H1 (cell line): ENCODE measurements at regions not wholly inside any gene's neighbourhood (a gene's known extent, or its start where the extent isn't known, plus 50 kb on each side); places are given as distances from the start of the nearest gene placed in this dataset.

ENCODE experiments used
- CTCF ChIA-PET: fragments of 300-600 bp; sonication (Branson Sonifier 250); formaldehyde crosslinking; loops from one replicate; lab custom pipeline; 2021; ENCODE audit not compliant: partially characterized antibody; lab: Charles Lee
- POLR2A ChIA-PET: fragments of 300-600 bp; sonication (Branson Sonifier 250); formaldehyde crosslinking; loops from one replicate; lab custom pipeline; 2021; ENCODE audit warnings: inconsistent platforms; ENCODE audit not compliant: partially characterized antibody; lab: Charles Lee
- DNase-seq, 2 experiments: peaks; one replicate each; pipeline versions ENCODE4 v3.0.0 to v3.0.0-alpha.2; 2010 to 2022; ENCODE audit warnings: low spot score in 2 of 2, low read depth in 1 of 2, mixed read lengths in 1 of 2
- FAIRE-seq: peaks from 2 replicates; lab custom pipeline; 2011; peaks lifted over from hg19 to GRCh38; lab: Jason Lieb, UNC
- H2AFZ ChIP-seq: 2 replicates; pipeline ENCODE4 v1.8.1; 2012; ENCODE audit warnings: low read length, inconsistent platforms
- H2AK5ac ChIP-seq: 2 replicates; pipeline ENCODE4 v1.6.1; 2013; ENCODE audit warnings: low read depth, low read length
- H2BK120ac ChIP-seq: replicated peaks from 2 replicates; pipeline ENCODE3; 2013; ENCODE audit warnings: low read depth, low read length, inconsistent platforms
- H2BK12ac ChIP-seq: 2 replicates; pipeline ENCODE4 v1.6.1; 2013; ENCODE audit warnings: low read depth, low read length
- H2BK15ac ChIP-seq: 2 replicates; pipeline ENCODE4 v1.6.1; 2013; ENCODE audit warnings: low read length
- H2BK20ac ChIP-seq: 2 replicates; pipeline ENCODE4 v1.6.1; 2013; ENCODE audit warnings: low read length
- H2BK5ac ChIP-seq: 2 replicates; pipeline ENCODE4 v1.6.1; 2013; ENCODE audit warnings: low read depth, low read length
- H3K14ac ChIP-seq: 2 replicates; pipeline ENCODE4 v1.6.1; 2013; ENCODE audit warnings: inconsistent platforms; ENCODE audit not compliant: insufficient read length
- H3K18ac ChIP-seq: 2 replicates; pipeline ENCODE4 v1.6.1; 2013; ENCODE audit warnings: low read length; ENCODE audit errors: extremely low read depth
- H3K23ac ChIP-seq: 2 replicates; pipeline ENCODE4 v1.6.1; 2013; ENCODE audit warnings: inconsistent platforms; ENCODE audit not compliant: insufficient read length
- H3K23me2 ChIP-seq: 2 replicates; pipeline ENCODE4 v1.6.1; 2013; ENCODE audit warnings: low read depth, low read length
- H3K27ac ChIP-seq: 2 replicates; pipeline ENCODE4 v1.6.1; 2011; ENCODE audit warnings: low read depth, low read length, inconsistent platforms
- H3K27me3 ChIP-seq, 4 experiments: replicated peaks in 1 of 4; 1 replicate in 1 of 4; 2 replicates in 3 of 4; pipeline versions ENCODE4 v1.6.1 to v1.8.1; 2011 to 2013; ENCODE audit warnings: low read length in 3 of 4, mild to moderate bottlenecking in 3 of 4, inconsistent platforms in 2 of 4, mixed read lengths in 2 of 4, moderate library complexity in 1 of 4; ENCODE audit not compliant: control insufficient read depth in 3 of 4, insufficient read depth in 3 of 4; ENCODE audit errors: extremely low read depth in 1 of 4
- H3K36me3 ChIP-seq, 4 experiments: 2 replicates each; pipeline versions ENCODE4 v1.6.1 to v1.8.1; 2011 to 2013; ENCODE audit warnings: mild to moderate bottlenecking in 4 of 4, low read length in 3 of 4, moderate library complexity in 2 of 4, control low read depth in 1 of 4, inconsistent platforms in 1 of 4; ENCODE audit not compliant: insufficient read depth in 4 of 4, control insufficient read depth in 2 of 4
- H3K4ac ChIP-seq: replicated peaks from 2 replicates; pipeline ENCODE3; 2013; ENCODE audit warnings: low read length, low read depth, mixed read lengths, inconsistent platforms; ENCODE audit not compliant: insufficient read length
- H3K4me1 ChIP-seq, 4 experiments: replicated peaks in 1 of 4; 1 replicate in 1 of 4; 2 replicates in 3 of 4; pipeline versions ENCODE4 v1.6.1 to v1.8.1; 2011 to 2013; ENCODE audit warnings: low read length in 3 of 4, inconsistent platforms in 2 of 4, mixed read lengths in 1 of 4; ENCODE audit not compliant: insufficient read depth in 4 of 4, control insufficient read depth in 3 of 4
- H3K4me2 ChIP-seq, 2 experiments: 2 replicates each; pipeline versions ENCODE4 v1.6.1 to v1.8.1; 2011 to 2013; ENCODE audit warnings: low read depth in 2 of 2, low read length in 2 of 2, control low read depth in 1 of 2, inconsistent platforms in 1 of 2, mild to moderate bottlenecking in 1 of 2; ENCODE audit not compliant: insufficient read depth in 1 of 2
- H3K4me3 ChIP-seq, 4 experiments: fragments of 200-600, 300-600 bp in 1 of 4; sonication (generic), shearing (Covaris generic), sonication (Bioruptor Twin) in 1 of 4; 2 replicates each; pipeline versions ENCODE4 v1.5.1 to v1.8.1; 2011 to 2016; ENCODE audit warnings: low read length in 4 of 4, low read depth in 3 of 4, control low read depth in 2 of 4, inconsistent platforms in 2 of 4, mild to moderate bottlenecking in 2 of 4, mixed read lengths in 1 of 4, moderate library complexity in 1 of 4; ENCODE audit not compliant: insufficient read depth in 2 of 4; ENCODE audit errors: extremely low read depth in 1 of 4
- H3K56ac ChIP-seq: replicated peaks from 2 replicates; pipeline ENCODE3; 2013; ENCODE audit warnings: low read depth, mild to moderate bottlenecking, mixed read lengths, low read length, inconsistent platforms; ENCODE audit not compliant: insufficient read length
- H3K79me1 ChIP-seq: 2 replicates; pipeline ENCODE4 v1.6.1; 2013; ENCODE audit warnings: low read depth, low read length, control low read depth
- H3K79me2 ChIP-seq, 2 experiments: 2 replicates each; pipeline versions ENCODE4 v1.6.1 to v1.8.1; 2012 to 2013; ENCODE audit warnings: low read length in 2 of 2, mild to moderate bottlenecking in 2 of 2, inconsistent platforms in 1 of 2; ENCODE audit not compliant: insufficient read depth in 2 of 2, control insufficient read depth in 1 of 2
- H3K9ac ChIP-seq, 4 experiments: replicated peaks in 1 of 4; 1 replicate in 1 of 4; 2 replicates in 3 of 4; pipeline versions ENCODE4 v1.6.1 to v1.8.1; 2011 to 2013; ENCODE audit warnings: low read depth in 3 of 4, low read length in 3 of 4, control low read depth in 2 of 4, mild to moderate bottlenecking in 2 of 4, moderate library complexity in 2 of 4, inconsistent platforms in 1 of 4; ENCODE audit errors: extremely low read depth in 1 of 4
- H3K9me3 ChIP-seq, 2 experiments: 2 replicates each; pipeline versions ENCODE4 v1.6.1 to v1.8.1; 2012 to 2013; ENCODE audit warnings: mild to moderate bottlenecking in 2 of 2, moderate library complexity in 2 of 2, control low read depth in 1 of 2, inconsistent platforms in 1 of 2, low read depth in 1 of 2, low read length in 1 of 2, mixed read lengths in 1 of 2; ENCODE audit not compliant: insufficient read depth in 2 of 2
- H4K20me1 ChIP-seq, 2 experiments: replicated peaks in 1 of 2; 2 replicates each; pipeline versions ENCODE3 to v1.8.1; 2011 to 2013; ENCODE audit warnings: inconsistent platforms in 2 of 2, low read length in 2 of 2, mild to moderate bottlenecking in 1 of 2; ENCODE audit not compliant: insufficient read depth in 2 of 2, control insufficient read depth in 1 of 2
- H4K5ac ChIP-seq: 2 replicates; pipeline ENCODE4 v1.6.1; 2013; ENCODE audit warnings: low read length, low read depth, mixed read lengths, inconsistent platforms; ENCODE audit not compliant: insufficient read length
- H4K8ac ChIP-seq: 2 replicates; pipeline ENCODE4 v1.8.0; 2013; ENCODE audit warnings: mild to moderate bottlenecking, moderate library complexity, low read length, inconsistent platforms; ENCODE audit not compliant: insufficient read depth; ENCODE audit errors: extremely low read depth
- H4K91ac ChIP-seq: replicated peaks from 2 replicates; pipeline ENCODE3; 2013; ENCODE audit warnings: low read length, mixed read lengths, inconsistent platforms; ENCODE audit not compliant: insufficient read length
- ASH2L ChIP-seq: fragments of 200-600, 300-600 bp; sonication (generic); IDR thresholded peaks from one replicate; pipeline ENCODE4 v1.7.1; 2017; ENCODE audit warnings: low read length
- CBX5 ChIP-seq: fragments of 300-800, 300-1000 bp; sonication (generic); IDR thresholded peaks from 2 replicates; pipeline ENCODE4 v1.7.1; 2016; ENCODE audit warnings: antibody characterized with exemption, low read length, low read depth
- CEBPB ChIP-seq: IDR thresholded peaks from 2 replicates; pipeline ENCODE4 v1.6.1; 2012; ENCODE audit warnings: low read depth, low read length
- CHD2 ChIP-seq: IDR thresholded peaks from 2 replicates; pipeline ENCODE4 v1.6.1; 2012; ENCODE audit warnings: low read length, improper control_type of control experiment
- FOSL1 ChIP-seq: IDR thresholded peaks from 2 replicates; pipeline ENCODE4 v1.6.1; 2011; ENCODE audit warnings: mild to moderate bottlenecking, low read depth, low read length, moderate library complexity; ENCODE audit not compliant: insufficient read depth
- KDM4A ChIP-seq: IDR thresholded peaks from one replicate; pipeline ENCODE4 v1.7.1; 2012; ENCODE audit warnings: low read depth, mild to moderate bottlenecking, moderate library complexity, low read length, inconsistent platforms; ENCODE audit not compliant: severe bottlenecking
- NRF1 ChIP-seq: IDR thresholded peaks from 2 replicates; pipeline ENCODE4 v1.6.1; 2011; ENCODE audit warnings: mild to moderate bottlenecking, low read depth, low read length, improper control_type of control experiment
- RAD21 ChIP-seq, 2 experiments: IDR thresholded peaks in 1 of 2; conservative IDR thresholded peaks in 1 of 2; 2 replicates each; pipeline ENCODE4 v1.6.1; 2011; ENCODE audit warnings: low read depth in 2 of 2, low read length in 2 of 2, improper control_type of control experiment in 1 of 2, inconsistent platforms in 1 of 2, mild to moderate bottlenecking in 1 of 2, moderate library complexity in 1 of 2
- SIRT6 ChIP-seq: IDR thresholded peaks from one replicate; pipeline ENCODE4 v1.7.1; 2012; ENCODE audit warnings: low read length, inconsistent platforms
- SIX5 ChIP-seq: IDR thresholded peaks from 2 replicates; pipeline ENCODE4 v1.6.1; 2011; ENCODE audit warnings: mild to moderate bottlenecking, low read depth, low read length
- SP4 ChIP-seq: IDR thresholded peaks from 2 replicates; pipeline ENCODE4 v1.6.1; 2012; ENCODE audit warnings: low read length, inconsistent platforms
- SRF ChIP-seq: IDR thresholded peaks from 2 replicates; pipeline ENCODE4 v1.6.1; 2011; ENCODE audit warnings: mild to moderate bottlenecking, low read depth, low read length, moderate library complexity
- YY1 ChIP-seq: IDR thresholded peaks from 2 replicates; pipeline ENCODE4 v1.6.1; 2011; ENCODE audit warnings: low read depth, mild to moderate bottlenecking, low read length
- WGBS, 2 experiments: shearing (Covaris generic) in 1 of 2; methylation state at CpG; one replicate each; pipeline versions ENCODE4 v1.1.6 to v1.1.7; 2013 to 2015; ENCODE audit warnings: low lambda C conversion rate in 2 of 2, mixed read lengths in 2 of 2, inconsistent platforms in 1 of 2, low coverage in 1 of 2, missing lambda C conversion rate in 1 of 2; ENCODE audit not compliant: insufficient replicate concordance in 2 of 2, insufficient coverage in 1 of 2, insufficient read length in 1 of 2; ENCODE audit errors: extremely low coverage in 1 of 2, missing lambda C conversion rate in 1 of 2; 5-methylcytosine and 5-hydroxymethylcytosine counted together

DNA sequence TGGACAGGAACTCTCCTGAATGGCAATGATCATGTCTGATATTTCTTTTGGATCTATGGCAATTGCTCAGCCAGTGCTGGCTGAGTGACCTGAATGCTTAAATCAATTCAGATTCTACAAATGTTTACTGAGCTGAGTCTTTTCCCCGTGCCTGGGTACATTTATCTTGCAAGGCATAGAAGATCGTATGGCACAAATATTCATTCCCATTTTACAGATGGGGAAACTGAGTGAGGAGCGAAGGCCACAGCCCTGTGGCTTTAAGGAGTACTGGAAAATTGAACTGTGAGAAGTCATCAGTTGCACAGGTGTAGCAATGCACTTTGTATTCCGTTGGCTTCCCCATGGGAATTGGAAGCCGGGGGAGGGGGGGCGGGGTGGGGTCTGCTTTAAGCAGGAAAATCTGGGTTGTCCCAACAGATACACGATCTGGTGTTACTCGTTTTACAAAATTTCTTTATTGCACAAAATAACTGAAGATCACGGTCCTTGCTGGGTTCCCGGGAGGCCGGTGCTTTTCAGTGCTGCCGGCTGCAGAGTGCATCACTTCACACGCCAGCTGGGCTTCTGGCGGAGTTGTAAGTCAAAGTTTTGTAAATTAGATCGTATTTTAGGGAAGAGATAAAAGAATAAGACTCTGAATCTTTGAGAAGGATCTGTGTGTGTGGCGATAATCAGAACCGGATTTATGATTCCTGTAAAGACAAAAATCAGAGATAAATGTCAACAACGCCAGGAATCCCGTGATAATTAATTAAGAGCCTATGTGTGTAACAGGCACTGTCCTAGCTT lies 75.0 kb upstream of the MAP1LC3B2 start:
- no peaks in the 10 kb centered on the region; a peak in 1 of 7 replicates for H3K4me1 ChIP-seq
- no peak overlapping the region for H2BK12ac ChIP-seq
- FAIRE-seq = no peak
- CTCF ChIA-PET = interaction anchor here (0.6 to 0.8 kb wide), 2 partner anchors 12 to 295 kb away, joined by 3 read pairs; no protein-coding TSS in a partner anchor
- no peak overlapping the region for H4K91ac ChIP-seq
- H3K18ac ChIP-seq = no peak overlapping the region
- H2BK15ac ChIP-seq = no peak overlapping the region
- TF ChIP-seq SRF (no peak), SP4 (no peak), CHD2 (no peak), CEBPB (no peak), FOSL1 (no peak), YY1 (no peak), SIX5 (no peak), KDM4A (no peak), ASH2L (no peak), SIRT6 (no peak), RAD21 (IDR thresholded peaks at IDR 0.05 in 1 of 2, conservative IDR thresholded peaks at IDR 0.05 in 1 of 2; ENCODE audit: low read depth in 2 of 2, low read length in 2 of 2) (no peak), CBX5 (no peak), NRF1 (no peak)
- TF ChIP-seq, all 59 proteins: peak for 0
- H3K79me2 ChIP-seq = no peaks in the 10 kb centered on the region
- no peak overlapping the region for H2BK120ac ChIP-seq
- no peaks in the 10 kb centered on the region for H3K9me3 ChIP-seq
- H3K27me3 ChIP-seq = no peaks in the 10 kb centered on the region
- no peaks in the 10 kb centered on the region for H3K79me1 ChIP-seq
- H3K56ac ChIP-seq = no peak overlapping the region
- H3K23ac ChIP-seq = no peak overlapping the region
- no peak overlapping the region for H3K9ac ChIP-seq
- no peak overlapping the region for H4K5ac ChIP-seq
- no peak overlapping the region for H2AFZ ChIP-seq
- POLR2A ChIA-PET = interaction anchor here (1.0 kb wide), 1 partner anchor 9 kb away, joined by 3 read pairs; no protein-coding TSS in a partner anchor
- no peaks in the 10 kb centered on the region for H3K36me3 ChIP-seq
- no peak overlapping the region for H3K14ac ChIP-seq
- no peak overlapping the region for H4K8ac ChIP-seq
- H2AK5ac ChIP-seq = no peak overlapping the region
- H3K4me3 ChIP-seq = no peak overlapping the region
- H3K4ac ChIP-seq = no peak overlapping the region
- H3K23me2 ChIP-seq = no peaks in the 10 kb centered on the region
- no peak overlapping the region for H3K27ac ChIP-seq
- DNase-seq = no peak
- H2BK20ac ChIP-seq = no peak overlapping the region
- no peak overlapping the region for H3K4me2 ChIP-seq
- no peak overlapping the region for H2BK5ac ChIP-seq
- no peaks in the 10 kb centered on the region for H4K20me1 ChIP-seq
- WGBS, 2 experiments = 89 to 100% methylated on average over 1 to 16 of the region's 19 CpGs
